SH-SY5Y (cell line): ENCODE measurements at regions not wholly inside any gene's neighbourhood (a gene's known extent, or its start where the extent isn't known, plus 50 kb on each side); places are given as distances from the start of the nearest gene placed in this dataset.

Source experiments
- GATA2 ChIP-seq: IDR thresholded peaks from 2 replicates; pipeline ENCODE4 v1.6.1; 2011; ENCODE audit warnings: mild to moderate bottlenecking, low read depth, low read length
- GATA3 ChIP-seq: IDR thresholded peaks from 2 replicates; pipeline ENCODE4 v1.6.1; 2011; ENCODE audit warnings: low read depth, mild to moderate bottlenecking, low read length, moderate library complexity

DNA sequence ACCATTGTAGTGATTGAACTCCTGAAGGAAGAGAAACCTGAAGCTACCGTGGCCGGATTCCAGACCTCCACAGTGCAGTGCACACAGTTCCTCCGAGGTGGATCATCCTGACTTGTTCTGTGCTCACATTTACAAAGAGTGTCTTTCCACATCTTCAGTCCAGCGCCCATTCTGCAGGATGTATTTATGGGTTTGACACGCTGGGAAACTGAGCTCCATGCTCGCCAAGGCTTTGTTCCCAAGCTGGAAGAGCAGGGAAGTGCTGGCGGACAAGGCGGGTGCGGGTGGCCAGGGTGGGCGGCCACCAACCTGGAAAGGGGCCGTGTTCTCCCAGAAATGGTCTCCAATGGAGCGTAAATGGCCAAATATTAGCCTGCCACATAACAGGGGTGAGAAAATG, 227.9 kb downstream of the IRF8 start:
- TF ChIP-seq GATA2 (no peak), GATA3 (no peak)
